Tibial nerve (tissue), 4 donors: ENCODE measurements at regions not wholly inside any gene's neighbourhood (a gene's known extent, or its start where the extent isn't known, plus 50 kb on each side); places are given as distances from the start of the nearest gene placed in this dataset.

ENCODE experiments used
- DNase-seq, 2 donors: peaks; one replicate each; pipeline ENCODE4 v3.0.0-alpha.2; 2019; ENCODE audit warnings: low spot score in 2 of 2
- H3K27ac ChIP-seq, 4 donors: fragments of 200-600 bp; sonication (generic) in 3 of 4; one replicate each; pipeline ENCODE4 v1.5.1; 2017 to 2019; ENCODE audit warnings: mild to moderate bottlenecking in 1 of 4
- H3K27me3 ChIP-seq, 2 donors: fragments of 200-600 bp; sonication (generic) in 1 of 2; one replicate each; pipeline versions ENCODE4 v1.5.1 to v1.6.0; 2017 to 2019
- H3K36me3 ChIP-seq, 3 donors: fragments of 200-600 bp; sonication (generic); one replicate each; pipeline ENCODE4 v1.5.1; 2018 to 2019
- H3K4me1 ChIP-seq, 4 donors: fragments of 200-600 bp; sonication (generic) in 3 of 4; one replicate each; pipeline ENCODE4 v1.5.1; 2017 to 2019
- H3K4me3 ChIP-seq, 4 donors: fragments of 200-600 bp; sonication (generic) in 3 of 4; one replicate each; pipeline ENCODE4 v1.5.1; 2017 to 2019; ENCODE audit warnings: mild to moderate bottlenecking in 1 of 4, moderate library complexity in 1 of 4
- H3K9me3 ChIP-seq, 4 donors: fragments of 200-600 bp; sonication (generic) in 3 of 4; one replicate each; pipeline ENCODE4 v1.5.1; 2017 to 2019
- EP300 ChIP-seq, 2 donors: sonication (generic); formaldehyde crosslinking; IDR thresholded peaks; one replicate each; pipeline ENCODE4 v1.6.1; 2017; ENCODE audit warnings: antibody characterized with exemption in 2 of 2, mild to moderate bottlenecking in 1 of 2
- POLR2A ChIP-seq, 2 donors: fragments of 450-650 bp; IDR thresholded peaks; one replicate each; pipeline ENCODE4 v1.6.1; 2017; ENCODE audit warnings: antibody characterized with exemption in 2 of 2, mild to moderate bottlenecking in 2 of 2, moderate library complexity in 2 of 2
- WGBS, 2 donors: methylation state at CpG; one replicate each; pipeline ENCODE4 v1.1.5; 2018; 5-methylcytosine and 5-hydroxymethylcytosine counted together
- TF ChIP-seq, protein P1 (sequence below), 5 experiments: fragments of 200-600 bp in 3 of 5; fragments of 450-650 bp in 2 of 5; sonication (generic) in 3 of 5; IDR thresholded peaks; one replicate each; pipeline ENCODE4 v1.5.1; 2016 to 2019; ENCODE audit warnings: antibody characterized with exemption in 5 of 5, mild to moderate bottlenecking in 3 of 5, moderate library complexity in 2 of 5

DNA sequence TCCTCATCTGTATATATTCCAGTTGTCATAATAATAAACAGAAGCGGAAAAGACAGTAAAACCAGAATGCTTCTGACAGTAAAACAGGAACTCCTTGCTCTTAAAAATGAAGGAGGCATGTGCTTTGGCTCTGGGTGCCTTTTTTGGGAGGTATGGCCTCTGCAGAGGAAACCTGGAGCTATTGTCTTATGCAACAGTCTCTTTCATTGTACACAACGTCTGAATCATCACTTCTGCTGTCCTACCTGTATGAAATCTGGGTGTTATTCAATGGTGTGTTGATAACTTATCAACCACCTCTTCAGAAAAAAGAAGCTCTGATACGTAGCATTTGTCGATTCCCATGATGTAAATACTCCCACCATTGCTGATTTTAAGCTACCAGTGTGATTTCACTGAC, 64.8 kb downstream of the CDCA7 start:
- H3K36me3 ChIP-seq = no peaks in the 10 kb centered on the region
- WGBS, 2 donors = 46 to 56% methylated on average over 4 of the region's 4 CpGs
- no peak overlapping the region for H3K27ac ChIP-seq
- no peak for DNase-seq
- no peaks in the 10 kb centered on the region for H3K9me3 ChIP-seq
- TF ChIP-seq, protein P1, sequence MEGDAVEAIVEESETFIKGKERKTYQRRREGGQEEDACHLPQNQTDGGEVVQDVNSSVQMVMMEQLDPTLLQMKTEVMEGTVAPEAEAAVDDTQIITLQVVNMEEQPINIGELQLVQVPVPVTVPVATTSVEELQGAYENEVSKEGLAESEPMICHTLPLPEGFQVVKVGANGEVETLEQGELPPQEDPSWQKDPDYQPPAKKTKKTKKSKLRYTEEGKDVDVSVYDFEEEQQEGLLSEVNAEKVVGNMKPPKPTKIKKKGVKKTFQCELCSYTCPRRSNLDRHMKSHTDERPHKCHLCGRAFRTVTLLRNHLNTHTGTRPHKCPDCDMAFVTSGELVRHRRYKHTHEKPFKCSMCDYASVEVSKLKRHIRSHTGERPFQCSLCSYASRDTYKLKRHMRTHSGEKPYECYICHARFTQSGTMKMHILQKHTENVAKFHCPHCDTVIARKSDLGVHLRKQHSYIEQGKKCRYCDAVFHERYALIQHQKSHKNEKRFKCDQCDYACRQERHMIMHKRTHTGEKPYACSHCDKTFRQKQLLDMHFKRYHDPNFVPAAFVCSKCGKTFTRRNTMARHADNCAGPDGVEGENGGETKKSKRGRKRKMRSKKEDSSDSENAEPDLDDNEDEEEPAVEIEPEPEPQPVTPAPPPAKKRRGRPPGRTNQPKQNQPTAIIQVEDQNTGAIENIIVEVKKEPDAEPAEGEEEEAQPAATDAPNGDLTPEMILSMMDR (IDR thresholded peaks at IDR 0.05) = no peak
- TF ChIP-seq EP300 (IDR thresholded peaks at IDR 0.05) (no peak), POLR2A (IDR thresholded peaks at IDR 0.05) (no peak)
- H3K4me3 ChIP-seq = no peak overlapping the region
- H3K4me1 ChIP-seq = peaks cover 0 to 6% (median 0%) of the 10 kb centered on the region in 4 donors
- H3K27me3 ChIP-seq = peaks cover 0 to 20% of the 10 kb centered on the region in 2 donors

DNA sequence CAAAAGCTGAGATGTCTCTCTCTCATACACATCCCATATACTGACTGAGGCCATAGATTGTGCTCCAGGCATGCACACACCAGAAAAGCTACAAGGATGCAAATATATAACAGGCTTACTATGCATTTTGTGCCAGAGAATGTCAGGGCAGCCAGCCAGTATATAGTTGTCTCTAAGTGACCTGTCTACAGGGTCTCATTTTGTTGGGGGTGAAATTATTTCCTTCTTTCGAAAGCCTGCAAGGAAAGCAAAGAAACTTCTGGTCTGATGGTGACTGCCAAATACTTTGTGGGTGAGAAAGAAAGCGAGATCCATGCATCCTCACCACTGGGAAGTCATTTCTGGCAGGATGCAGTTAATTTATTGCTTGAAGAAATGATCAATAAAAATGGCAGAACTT, 70.2 kb downstream of the CDCA7 start:
- Histone ChIP-seq H3K9me3 (no peaks in the 10 kb centered on the region), H3K27me3 (no peaks in the 10 kb centered on the region), H3K4me1 (no peaks in the 10 kb centered on the region), H3K36me3 (no peaks in the 10 kb centered on the region), H3K4me3 (no peak overlapping the region), H3K27ac (no peak overlapping the region)
- WGBS, 2 donors = 32 to 51% methylated on average over 2 of the region's 2 CpGs
- no peak for TF ChIP-seq EP300 (IDR thresholded peaks at IDR 0.05)
- no peak for TF ChIP-seq POLR2A (IDR thresholded peaks at IDR 0.05)
- TF ChIP-seq, protein P1 (IDR thresholded peaks at IDR 0.05) = no peak
- no peak for DNase-seq

DNA sequence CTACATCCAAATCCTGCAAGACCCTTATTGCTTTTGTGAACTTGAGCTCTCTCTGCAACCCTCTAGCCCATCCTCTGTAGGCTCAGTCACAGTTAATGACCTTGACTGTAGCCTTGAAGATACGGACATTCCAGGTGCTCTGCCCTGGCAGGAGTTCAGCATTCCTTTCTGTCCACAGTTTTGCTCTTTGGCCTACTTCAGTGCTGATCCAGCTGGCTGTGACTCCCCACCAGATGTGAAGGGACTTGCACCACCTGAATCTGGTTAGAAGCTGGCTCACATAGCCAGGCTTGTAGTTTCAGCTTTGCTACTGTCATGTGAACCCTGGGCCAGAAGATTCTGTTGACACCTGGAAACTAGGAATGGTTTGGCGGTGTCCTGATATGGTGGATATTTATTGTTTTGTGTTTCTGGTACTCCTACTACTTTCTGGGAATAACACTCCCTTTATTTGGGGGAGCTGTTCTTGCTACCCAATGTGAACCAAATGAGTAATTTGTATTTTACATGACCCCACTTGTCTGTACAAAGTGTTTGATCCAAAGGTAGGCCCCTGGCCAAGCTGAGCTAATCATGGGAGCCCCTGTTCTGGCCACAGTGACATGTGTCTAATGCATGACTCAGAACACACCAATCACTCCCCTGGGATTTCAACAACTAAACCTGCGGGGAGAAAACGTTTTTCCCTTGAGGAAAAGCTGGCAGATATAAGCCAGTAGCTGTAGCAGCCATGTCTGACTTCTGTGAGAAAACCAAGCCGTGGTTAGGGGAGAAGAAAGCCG, 73.4 kb downstream of the CDCA7 start:
- WGBS, 2 donors = 70 to 79% methylated on average over 6 of the region's 6 CpGs
- TF ChIP-seq POLR2A (IDR thresholded peaks at IDR 0.05) (no peak), EP300 (IDR thresholded peaks at IDR 0.05) (peak in 1 of 2 donors; percentile 17)
- TF ChIP-seq, protein P1 (IDR thresholded peaks at IDR 0.05) = no peak
- peaks cover 0 to 7% of the 10 kb centered on the region in 2 donors for H3K27me3 ChIP-seq
- no peaks in the 10 kb centered on the region for H3K4me1 ChIP-seq
- no peak overlapping the region for H3K27ac ChIP-seq
- no peak overlapping the region for H3K4me3 ChIP-seq
- peak in 1 of 2 donors; percentile 10 for DNase-seq
- no peaks in the 10 kb centered on the region for H3K36me3 ChIP-seq
- no peaks in the 10 kb centered on the region for H3K9me3 ChIP-seq

DNA sequence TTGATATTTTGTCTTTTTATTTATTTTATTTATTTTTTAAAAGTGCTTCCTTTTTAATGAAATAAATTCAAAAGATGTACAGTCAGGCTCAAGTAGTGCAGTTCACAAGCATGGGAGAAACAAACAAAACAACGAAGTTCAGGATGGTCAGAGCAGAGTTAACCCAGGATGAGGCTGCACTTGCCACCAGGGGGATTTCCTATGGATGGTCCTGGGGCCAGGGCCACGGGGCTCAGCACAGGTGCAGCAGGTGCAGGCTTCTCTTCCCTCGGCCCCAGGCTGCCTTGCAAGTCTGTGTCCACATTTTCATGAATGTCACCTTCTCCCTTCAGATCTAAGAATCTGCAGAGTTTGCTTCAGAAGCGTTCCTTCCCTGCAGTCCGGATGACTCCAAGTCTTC, 76.5 kb downstream of the CDCA7 start:
- Histone ChIP-seq H3K27me3 (peaks cover 0 to 7% of the 10 kb centered on the region in 2 donors), H3K4me3 (no peak overlapping the region), H3K4me1 (no peaks in the 10 kb centered on the region), H3K9me3 (no peaks in the 10 kb centered on the region), H3K36me3 (no peaks in the 10 kb centered on the region), H3K27ac (no peak overlapping the region)
- TF ChIP-seq, protein P1 (IDR thresholded peaks at IDR 0.05) = no peak
- TF ChIP-seq EP300 (IDR thresholded peaks at IDR 0.05) = no peak
- no peak for TF ChIP-seq POLR2A (IDR thresholded peaks at IDR 0.05)
- no peak for DNase-seq
- WGBS, 2 donors = 60 to 68% methylated on average over 5 of the region's 5 CpGs

DNA sequence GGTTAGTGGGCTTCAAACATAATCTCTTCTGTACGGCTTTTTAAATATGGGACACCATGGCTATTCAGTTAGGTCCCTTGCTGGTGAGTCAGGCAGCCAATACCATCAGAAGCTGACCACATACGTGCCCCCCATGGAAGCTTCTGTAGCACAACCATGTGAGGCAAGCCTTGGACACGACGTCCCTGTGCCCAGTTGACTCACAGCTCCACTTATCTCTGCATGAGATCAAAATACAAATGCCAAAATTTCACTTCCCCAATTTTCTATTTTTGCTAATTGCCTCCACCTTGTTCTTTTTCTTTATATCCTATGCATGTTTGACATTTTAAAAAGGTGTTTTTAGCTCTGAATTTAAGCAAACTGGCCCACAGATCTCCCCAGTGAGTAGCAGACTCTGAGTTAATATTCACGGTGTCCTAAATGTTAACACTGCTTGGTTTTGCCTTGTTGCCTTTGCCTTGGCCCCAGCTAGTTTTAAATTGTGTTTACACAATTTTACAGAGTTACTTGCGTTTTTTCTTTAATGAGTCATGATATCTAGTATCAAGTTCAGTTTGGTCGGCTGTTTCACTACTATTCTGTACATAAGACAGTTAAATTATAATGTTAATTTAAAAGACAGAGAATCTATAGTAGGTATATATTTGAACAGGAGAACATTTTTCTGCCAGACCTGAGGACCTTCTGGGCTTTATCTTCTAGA, 77.5 kb downstream of the CDCA7 start:
- DNase-seq = no peak
- Histone ChIP-seq H3K4me3 (no peak overlapping the region), H3K36me3 (no peaks in the 10 kb centered on the region), H3K27ac (no peak overlapping the region), H3K4me1 (no peaks in the 10 kb centered on the region), H3K9me3 (no peaks in the 10 kb centered on the region), H3K27me3 (peaks cover 0 to 7% of the 10 kb centered on the region in 2 donors)
- 72 to 77% methylated on average over 7 of the region's 7 CpGs for WGBS, 2 donors
- TF ChIP-seq, protein P1 (IDR thresholded peaks at IDR 0.05) = no peak
- no peak for TF ChIP-seq POLR2A (IDR thresholded peaks at IDR 0.05)
- TF ChIP-seq EP300 (IDR thresholded peaks at IDR 0.05) = no peak
